HAP-1 (cell line): ENCODE measurements at regions not wholly inside any gene's neighbourhood (a gene's known extent, or its start where the extent isn't known, plus 50 kb on each side); places are given as distances from the start of the nearest gene placed in this dataset.

Experiments used
- DNase-seq, 2 experiments: peaks; one replicate each; pipeline ENCODE4 v3.0.0-alpha.2; 2016 to 2020; ENCODE audit warnings: low spot score in 2 of 2
- H3K27me3 ChIP-seq: fragments of 250-450 bp; sonication (Bioruptor Pico); 2 replicates; pipeline ENCODE4 v1.5.1; 2020; ENCODE audit warnings: low read depth, mild to moderate bottlenecking, moderate library complexity
- H3K36me3 ChIP-seq: fragments of 250-450 bp; sonication (Bioruptor Pico); replicated peaks from 2 replicates; pipeline ENCODE4 v1.5.1; 2020; ENCODE audit warnings: mild to moderate bottlenecking
- H3K4me1 ChIP-seq: fragments of 250-450 bp; sonication (Bioruptor Pico); 2 replicates; pipeline ENCODE4 v1.5.1; 2020; ENCODE audit warnings: mild to moderate bottlenecking
- H3K4me3 ChIP-seq: fragments of 250-450 bp; sonication (Bioruptor Pico); 2 replicates; pipeline ENCODE4 v1.5.1; 2020; ENCODE audit warnings: mild to moderate bottlenecking, moderate library complexity
- H3K9me3 ChIP-seq: fragments of 250-450 bp; sonication (Bioruptor Pico); 2 replicates; pipeline ENCODE4 v1.5.1; 2020; ENCODE audit warnings: mild to moderate bottlenecking, moderate library complexity
- in situ Hi-C: fragments of 300-500 bp; cut with MboI; formaldehyde crosslinking; loops from 3 replicates; pipeline ENCODE4 v1.14.3; 2020; ENCODE audit warnings: low sequenced_read_pairs, inconsistent platforms, mixed read lengths

GRCh38 chr4:181420950-181421349, 822.3 kb upstream of the TENM3 start:
- Histone ChIP-seq H3K36me3 (no peaks in the 10 kb centered on the region), H3K27me3 (no peaks in the 10 kb centered on the region), H3K4me1 (no peaks in the 10 kb centered on the region), H3K9me3 (no peaks in the 10 kb centered on the region; the same call in 1 of the 2 replicates), H3K4me3 (no peak overlapping the region)
- DNase-seq = no peak
- in situ Hi-C loops = no loop called here

GRCh38 chr4:181424362-181425016, 818.7 kb upstream of the TENM3 start:
- in situ Hi-C loops = no loop called here
- DNase-seq = no peak

GRCh38 chr4:181427076-181427475, 816.1 kb upstream of the TENM3 start:
- Histone ChIP-seq H3K27me3 (no peaks in the 10 kb centered on the region), H3K9me3 (no peaks in the 10 kb centered on the region), H3K36me3 (no peaks in the 10 kb centered on the region), H3K4me3 (no peak overlapping the region), H3K4me1 (peaks cover 10% of the 10 kb centered on the region)
- in situ Hi-C loops = no loop called here
- no peak for DNase-seq

More at GRCh38 chr4:181424362-181425016, 818.7 kb upstream of the TENM3 start:
- Histone ChIP-seq H3K27me3 (no peaks in the 10 kb centered on the region), H3K4me1 (no peaks in the 10 kb centered on the region), H3K36me3 (no peaks in the 10 kb centered on the region), H3K9me3 (no peaks in the 10 kb centered on the region), H3K4me3 (no peak overlapping the region)

GRCh38 chr4:181431006-181431405, 812.2 kb upstream of the TENM3 start:
- Histone ChIP-seq H3K4me1 (peaks cover 14% of the 10 kb centered on the region), H3K27me3 (no peaks in the 10 kb centered on the region), H3K9me3 (no peaks in the 10 kb centered on the region), H3K36me3 (no peaks in the 10 kb centered on the region), H3K4me3 (no peak overlapping the region)
- peak in 1 of 2 experiments; percentile 23 for DNase-seq
- in situ Hi-C loops = no loop called here

- DNase-seq = no peak
- no peaks in the 10 kb centered on the region for H3K9me3 ChIP-seq
- H3K4me3 ChIP-seq = no peak overlapping the region
- peaks cover 14% of the 10 kb centered on the region for H3K4me1 ChIP-seq
- H3K27me3 ChIP-seq = no peaks in the 10 kb centered on the region
- in situ Hi-C loops = no loop called here
- H3K36me3 ChIP-seq = no peaks in the 10 kb centered on the region
These were observed 811.5 kb upstream of the TENM3 start for GRCh38 chr4:181431661-181432060.

- peak; percentile 3 to 33 for DNase-seq
- H3K4me1 ChIP-seq = peaks cover 14% of the 10 kb centered on the region
- H3K9me3 ChIP-seq = no peaks in the 10 kb centered on the region
- no peak overlapping the region for H3K4me3 ChIP-seq
- no peaks in the 10 kb centered on the region for H3K36me3 ChIP-seq
- in situ Hi-C loops = no loop called here
- H3K27me3 ChIP-seq = no peaks in the 10 kb centered on the region
These were observed 810.9 kb upstream of the TENM3 start for GRCh38 chr4:181432335-181432734.

GRCh38 chr4:181437895-181438294, 805.3 kb upstream of the TENM3 start:
- DNase-seq = no peak
- H3K4me3 ChIP-seq = no peak overlapping the region
- no peaks in the 10 kb centered on the region for H3K36me3 ChIP-seq
- no peaks in the 10 kb centered on the region for H3K9me3 ChIP-seq
- in situ Hi-C loops = no loop called here
- H3K27me3 ChIP-seq = no peaks in the 10 kb centered on the region
- H3K4me1 ChIP-seq = no peaks in the 10 kb centered on the region

- no peak overlapping the region for H3K4me3 ChIP-seq
- no peaks in the 10 kb centered on the region for H3K4me1 ChIP-seq
- no peaks in the 10 kb centered on the region for H3K36me3 ChIP-seq
- no peaks in the 10 kb centered on the region for H3K27me3 ChIP-seq
- no peaks in the 10 kb centered on the region for H3K9me3 ChIP-seq
- in situ Hi-C loops = no loop called here
- no peak for DNase-seq
These were observed 804.6 kb upstream of the TENM3 start for GRCh38 chr4:181438641-181439040.

- Histone ChIP-seq H3K27me3 (no peaks in the 10 kb centered on the region), H3K9me3 (no peaks in the 10 kb centered on the region), H3K4me1 (no peaks in the 10 kb centered on the region), H3K36me3 (no peaks in the 10 kb centered on the region), H3K4me3 (no peak overlapping the region)
- no peak for DNase-seq
- in situ Hi-C loops = no loop called here
These were observed 800.2 kb upstream of the TENM3 start for GRCh38 chr4:181443021-181443420.

- Histone ChIP-seq H3K4me1 (no peaks in the 10 kb centered on the region), H3K4me3 (no peak overlapping the region), H3K27me3 (no peaks in the 10 kb centered on the region), H3K9me3 (no peaks in the 10 kb centered on the region), H3K36me3 (no peaks in the 10 kb centered on the region)
- no peak for DNase-seq
- in situ Hi-C loops = no loop called here
These were observed 777.4 kb upstream of the TENM3 start for GRCh38 chr4:181465826-181466225.

- Histone ChIP-seq H3K9me3 (no peaks in the 10 kb centered on the region), H3K27me3 (no peaks in the 10 kb centered on the region)
- in situ Hi-C loops = no loop called here
These were observed 774.8 kb upstream of the TENM3 start for GRCh38 chr4:181468451-181468850.

GRCh38 chr4:181470306-181470705, 772.9 kb upstream of the TENM3 start:
- no peaks in the 10 kb centered on the region for H3K27me3 ChIP-seq
- no peaks in the 10 kb centered on the region for H3K9me3 ChIP-seq
- no peaks in the 10 kb centered on the region for H3K4me1 ChIP-seq
- H3K36me3 ChIP-seq = no peaks in the 10 kb centered on the region
- in situ Hi-C loops = no loop called here
- H3K4me3 ChIP-seq = no peak overlapping the region
- DNase-seq = no peak

More at GRCh38 chr4:181468451-181468850, 774.8 kb upstream of the TENM3 start:
- Histone ChIP-seq H3K4me1 (no peaks in the 10 kb centered on the region), H3K4me3 (no peak overlapping the region), H3K36me3 (no peaks in the 10 kb centered on the region)
- DNase-seq = no peak

GRCh38 chr4:181475359-181475758, 767.8 kb upstream of the TENM3 start:
- H3K36me3 ChIP-seq = no peaks in the 10 kb centered on the region
- in situ Hi-C loops = no loop called here
- H3K27me3 ChIP-seq = no peaks in the 10 kb centered on the region
- no peaks in the 10 kb centered on the region for H3K9me3 ChIP-seq
- no peak overlapping the region for H3K4me3 ChIP-seq
- peaks cover 12% of the 10 kb centered on the region for H3K4me1 ChIP-seq
- no peak for DNase-seq

- Histone ChIP-seq H3K4me1 (peaks cover 12% of the 10 kb centered on the region), H3K4me3 (no peak overlapping the region), H3K27me3 (no peaks in the 10 kb centered on the region), H3K9me3 (no peaks in the 10 kb centered on the region), H3K36me3 (no peaks in the 10 kb centered on the region)
- in situ Hi-C loops = no loop called here
- DNase-seq = no peak
These were observed 767.3 kb upstream of the TENM3 start for GRCh38 chr4:181475781-181476507.
